Activated CD8-positive, alpha-beta memory T cell treated with anti-CD3 and anti-CD28 coated beads, Interleukin-2, amount 50 U/mL, for 4 hours (primary cell): ENCODE measurements at regions not wholly inside any gene's neighbourhood (a gene's known extent, or its start where the extent isn't known, plus 50 kb on each side); places are given as distances from the start of the nearest gene placed in this dataset.
"Not testable (repeated sequence)": the region's sequence is repeated elsewhere in the genome, so short reads cannot be mapped to it uniquely, and the experiment has no call there.

Source experiments
- DNase-seq: peaks from one replicate; pipeline ENCODE4 v3.0.0-alpha.2; 2020

GRCh38 chr4:180360113-180360512 is 1883.1 kb upstream of the TENM3 start:
- DNase-seq: not testable (repeated sequence)

- no peak for DNase-seq
Observed at GRCh38 chr4:180363815-180364214, 1879.4 kb upstream of the TENM3 start.

- DNase-seq: no peak
Observed at GRCh38 chr4:180372691-180373090, 1870.5 kb upstream of the TENM3 start.

GRCh38 chr4:180377741-180378140 is 1865.5 kb upstream of the TENM3 start:
- no peak for DNase-seq

- no peak for DNase-seq
Observed at GRCh38 chr4:180380733-180381132, 1862.5 kb upstream of the TENM3 start.

GRCh38 chr4:180391613-180392012 is 1851.6 kb upstream of the TENM3 start:
- DNase-seq: no peak

- DNase-seq: no peak
Observed at GRCh38 chr4:180394312-180394711, 1848.9 kb upstream of the TENM3 start.

GRCh38 chr4:180394730-180395129 is 1848.5 kb upstream of the TENM3 start:
- DNase-seq: no peak

GRCh38 chr4:180398564-180398963 is 1844.6 kb upstream of the TENM3 start:
- no peak for DNase-seq

- DNase-seq: no peak
Observed at GRCh38 chr4:180407275-180407885, 1835.8 kb upstream of the TENM3 start.

- no peak for DNase-seq
Observed at GRCh38 chr4:180418819-180419531, 1824.2 kb upstream of the TENM3 start.

GRCh38 chr4:180422989-180423711 is 1820.1 kb upstream of the TENM3 start:
- DNase-seq: no peak

- DNase-seq: no peak
Observed at GRCh38 chr4:180423712-180424057, 1819.5 kb upstream of the TENM3 start.

- DNase-seq: no peak
Observed at GRCh38 chr4:180426938-180427337, 1816.3 kb upstream of the TENM3 start.

- no peak for DNase-seq
Observed at GRCh38 chr4:180430283-180430682, 1812.9 kb upstream of the TENM3 start.

GRCh38 chr4:180434131-180434895 is 1808.9 kb upstream of the TENM3 start:
- DNase-seq: no peak

- DNase-seq: no peak
Observed at GRCh38 chr4:180436361-180436760, 1806.8 kb upstream of the TENM3 start.

GRCh38 chr4:180437601-180438000 is 1805.6 kb upstream of the TENM3 start:
- DNase-seq: no peak

- DNase-seq: no peak
Observed at GRCh38 chr4:180448306-180448705, 1794.9 kb upstream of the TENM3 start.

GRCh38 chr4:180449395-180449956 is 1793.7 kb upstream of the TENM3 start:
- DNase-seq: no peak

GRCh38 chr4:180455226-180455625 is 1788.0 kb upstream of the TENM3 start:
- DNase-seq: no peak

- DNase-seq: no peak
Observed at GRCh38 chr4:180456928-180457327, 1786.3 kb upstream of the TENM3 start.

- DNase-seq: no peak
Observed at GRCh38 chr4:180462116-180462515, 1781.1 kb upstream of the TENM3 start.
